Activated CD4-positive, CD25-positive, alpha-beta regulatory T cell treated with anti-CD3 and anti-CD28 coated beads, Interleukin-2, amount 50 U/mL, for 24 hours (primary cell): ENCODE measurements at regions not wholly inside any gene's neighbourhood (a gene's known extent, or its start where the extent isn't known, plus 50 kb on each side); places are given as distances from the start of the nearest gene placed in this dataset.

Experiments
- ATAC-seq, 2 donors: fragments of 150-1000 bp; cut with Tn5 transposase; one replicate each; pipeline ENCODE4 v1.10.0; 2021; ENCODE audit warnings: mild to moderate bottlenecking in 1 of 2, moderate library complexity in 1 of 2

DNA sequence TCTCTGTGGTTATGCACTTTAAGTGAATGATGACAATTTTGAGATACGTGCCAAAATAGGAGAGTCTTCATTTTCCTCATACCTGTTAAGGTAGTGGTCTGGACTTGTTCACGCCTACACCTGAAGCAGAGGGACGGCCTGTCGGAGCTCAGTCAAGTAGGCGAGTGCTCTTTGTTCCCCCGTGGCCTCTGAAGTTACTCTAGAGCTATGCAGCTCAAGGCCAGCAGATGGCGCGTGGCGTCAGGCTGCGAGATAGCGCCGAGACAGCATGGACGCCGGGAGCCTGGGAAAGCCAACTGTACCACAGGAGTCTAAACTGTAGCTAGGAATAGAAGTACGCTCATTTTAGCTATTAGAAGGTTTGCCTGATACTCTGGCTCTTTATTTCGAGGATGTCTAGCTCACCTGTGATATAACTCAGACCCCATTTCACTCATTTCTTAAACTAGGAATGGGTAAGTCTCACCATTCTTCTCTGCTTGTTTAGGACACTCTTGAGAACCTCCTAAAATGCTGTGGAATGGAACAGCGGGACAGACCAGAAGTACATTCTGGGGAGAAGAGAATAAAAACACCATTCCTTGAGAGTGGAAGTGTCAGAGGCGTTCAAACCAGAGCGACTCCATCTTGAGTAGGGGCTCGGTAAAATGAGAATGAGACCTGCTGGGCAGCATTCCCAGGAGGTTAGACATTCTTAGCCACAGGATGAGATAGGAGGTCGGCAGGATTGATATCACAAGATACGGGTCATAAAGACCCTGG lies 267.4 kb upstream of the HMGA2 start:
- peak; percentile 69 to 79 for ATAC-seq

DNA sequence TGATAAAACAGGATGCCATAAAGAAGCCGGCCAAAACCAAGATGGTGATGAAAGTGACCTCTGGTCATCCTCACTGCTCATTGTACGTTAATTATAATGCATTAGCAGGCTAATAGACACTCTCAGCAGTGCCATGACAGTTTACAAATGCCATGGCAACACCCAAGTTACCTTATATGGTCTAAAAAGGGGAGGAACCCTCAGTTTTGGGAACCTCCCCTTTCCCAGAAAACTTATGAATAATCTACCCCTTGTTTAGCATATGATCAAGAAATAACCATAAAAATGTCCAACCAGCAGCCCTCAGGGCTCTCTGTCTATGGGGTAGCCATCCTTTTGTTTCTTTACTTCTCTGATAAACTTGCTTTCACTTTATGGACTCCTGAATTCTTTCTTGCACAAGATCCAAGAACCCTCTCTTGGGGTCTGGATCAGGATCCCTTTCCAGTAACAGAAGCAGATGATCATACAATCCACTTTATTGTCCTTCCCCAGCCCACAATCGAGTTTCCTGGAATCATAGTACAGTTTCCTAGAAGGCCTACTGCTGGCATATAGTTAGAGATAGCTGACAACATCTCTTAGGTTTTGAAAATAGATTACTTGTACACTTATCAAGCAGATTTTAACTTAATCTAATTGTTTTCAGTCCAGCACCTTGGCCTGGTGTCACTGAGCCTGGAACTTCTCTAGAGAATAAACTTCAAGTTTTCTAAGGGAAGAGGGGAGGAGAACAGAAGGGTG lies 266.7 kb upstream of the HMGA2 start:
- ATAC-seq: no peak

DNA sequence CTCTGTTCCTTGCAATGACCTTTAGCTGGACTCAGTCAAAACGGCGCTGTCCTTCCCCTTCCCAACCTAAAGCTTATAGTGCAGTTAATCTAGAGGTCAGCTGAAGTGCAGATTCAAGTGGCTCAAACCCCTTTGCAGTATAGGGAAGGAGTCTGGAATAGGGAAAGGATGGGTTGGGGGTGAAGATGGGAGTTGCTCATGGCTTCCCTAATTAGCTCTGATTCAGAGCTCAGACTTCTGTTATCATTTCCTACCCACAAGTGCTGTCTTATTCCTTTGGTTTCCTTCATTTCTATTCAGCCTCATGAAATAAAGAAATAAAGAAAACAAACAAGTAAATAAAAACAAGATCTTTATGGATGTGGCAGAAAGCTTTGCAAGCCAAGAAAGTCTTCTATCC lies 264.0 kb upstream of the HMGA2 start:
- no peak for ATAC-seq

- ATAC-seq: no peak
Observed at GRCh38 chr12:65561798-65562382, 262.4 kb upstream of the HMGA2 start.

DNA sequence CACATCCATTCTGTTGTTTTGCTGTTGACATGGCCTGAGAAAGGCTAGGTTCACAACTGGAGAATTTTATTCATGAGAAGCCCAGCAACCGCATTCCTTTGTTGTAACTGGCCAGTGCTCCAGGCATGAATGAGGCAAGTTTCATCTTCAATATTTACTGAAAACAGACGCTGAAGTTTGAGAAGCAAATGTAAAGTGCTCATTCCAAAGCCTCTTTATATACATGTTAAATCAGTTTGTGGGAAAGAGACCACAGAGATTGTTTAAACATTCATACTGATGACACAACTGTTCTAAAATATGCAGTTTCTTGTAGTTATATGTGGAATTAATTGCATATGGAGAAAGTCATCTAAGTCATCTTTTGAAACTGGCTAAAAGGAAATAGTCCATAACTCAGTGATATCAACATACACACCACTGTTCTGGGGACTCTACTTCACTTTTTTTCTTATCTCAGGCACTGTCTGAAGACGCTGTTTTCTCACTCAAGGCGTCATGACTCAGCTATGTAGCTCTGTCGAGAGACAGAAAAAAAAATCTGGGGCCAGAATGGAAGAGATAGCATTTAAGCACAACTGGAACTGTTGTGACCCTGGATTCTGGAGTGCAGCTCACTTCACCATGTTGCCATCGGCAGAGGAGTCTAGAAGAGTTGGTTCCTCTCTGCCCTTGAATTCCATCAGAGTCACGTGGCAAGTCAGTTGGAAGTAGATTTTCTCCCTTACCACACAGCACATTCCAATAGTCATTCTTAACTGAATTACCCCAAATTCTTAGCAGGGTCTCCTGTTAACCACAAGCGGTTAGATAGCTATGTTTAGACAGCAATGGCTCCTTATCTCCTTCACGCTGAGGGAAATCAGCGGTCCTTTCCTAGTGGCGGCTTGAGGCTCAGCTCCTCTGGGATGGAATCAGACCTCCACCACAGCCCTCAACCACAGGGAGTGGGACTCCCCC lies 258.4 kb upstream of the HMGA2 start:
- no peak for ATAC-seq

- ATAC-seq: no peak
Observed at GRCh38 chr12:65566751-65567150, 257.5 kb upstream of the HMGA2 start.

DNA sequence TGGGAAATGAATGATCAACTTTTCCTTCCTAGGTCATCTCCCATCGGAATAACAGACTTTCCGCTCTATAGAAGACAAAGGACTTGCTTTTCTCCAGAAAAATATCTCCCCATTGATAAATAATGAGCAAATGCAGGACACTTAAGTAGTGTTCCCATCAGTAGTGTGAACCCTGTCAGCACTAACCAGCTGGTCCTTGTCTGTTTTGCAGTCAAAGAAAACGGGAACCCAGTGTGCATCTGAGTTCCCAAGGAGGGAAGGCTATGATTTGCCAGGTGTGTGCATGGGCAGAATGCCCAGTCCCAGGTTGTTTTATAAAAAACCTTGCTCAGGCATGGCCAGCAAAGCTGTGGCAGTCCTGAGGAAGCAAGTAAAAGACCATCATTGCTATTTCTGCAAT lies 256.5 kb upstream of the HMGA2 start:
- ATAC-seq: no peak

GRCh38 chr12:65568517-65568916 lies 255.8 kb upstream of the HMGA2 start:
- no peak for ATAC-seq

- ATAC-seq: no peak
Observed at GRCh38 chr12:65570451-65571130, 253.7 kb upstream of the HMGA2 start.

- ATAC-seq: no peak
Observed at GRCh38 chr12:65574867-65575266, 249.4 kb upstream of the HMGA2 start.

GRCh38 chr12:65584016-65584415 lies 240.3 kb upstream of the HMGA2 start:
- ATAC-seq: no peak

DNA sequence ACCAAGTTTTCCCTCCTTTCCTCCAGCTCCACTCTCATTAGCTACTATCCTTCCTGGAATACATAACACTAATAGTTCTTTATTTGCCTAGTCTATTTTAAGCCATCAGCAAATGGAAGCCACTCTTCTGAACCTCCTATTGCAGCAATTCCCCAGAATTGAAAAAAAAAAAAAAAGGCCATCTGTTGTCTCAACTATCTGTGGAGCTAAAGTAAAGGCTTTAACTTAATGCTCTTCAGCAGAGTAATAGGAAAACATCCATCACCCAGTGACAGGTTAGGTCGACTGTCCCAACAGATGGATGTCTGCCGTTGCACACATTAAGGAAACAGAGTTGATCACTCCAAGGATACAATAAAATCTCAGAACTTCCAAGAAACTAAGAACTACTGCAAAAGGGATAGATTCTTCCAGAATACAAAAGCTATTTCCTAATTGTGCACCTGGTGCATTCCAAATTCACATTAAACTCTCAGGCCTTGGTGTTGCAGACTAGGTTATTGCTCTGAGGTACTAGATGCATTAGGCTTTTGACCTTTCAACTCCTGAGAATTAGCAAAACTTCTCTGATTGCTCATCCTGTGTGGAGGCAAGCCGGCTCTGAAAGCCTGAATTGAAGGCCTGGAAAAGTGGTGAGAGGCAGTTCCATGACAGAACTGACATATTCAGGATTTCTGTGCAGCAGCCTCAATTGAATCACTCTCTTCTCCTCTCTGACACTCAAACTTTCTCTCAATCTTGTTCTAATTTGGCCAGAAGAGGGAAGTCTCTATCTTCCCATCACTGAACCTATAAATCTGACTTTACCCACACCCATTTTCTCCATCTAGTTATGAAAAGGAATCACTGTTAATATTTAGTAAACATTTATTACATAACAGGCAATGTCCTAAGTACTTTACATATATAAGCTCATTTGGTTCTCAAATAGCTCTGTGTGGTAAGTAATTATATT lies 238.4 kb upstream of the HMGA2 start:
- no peak for ATAC-seq

- ATAC-seq: no peak
Observed at GRCh38 chr12:65586796-65587195, 237.5 kb upstream of the HMGA2 start.

DNA sequence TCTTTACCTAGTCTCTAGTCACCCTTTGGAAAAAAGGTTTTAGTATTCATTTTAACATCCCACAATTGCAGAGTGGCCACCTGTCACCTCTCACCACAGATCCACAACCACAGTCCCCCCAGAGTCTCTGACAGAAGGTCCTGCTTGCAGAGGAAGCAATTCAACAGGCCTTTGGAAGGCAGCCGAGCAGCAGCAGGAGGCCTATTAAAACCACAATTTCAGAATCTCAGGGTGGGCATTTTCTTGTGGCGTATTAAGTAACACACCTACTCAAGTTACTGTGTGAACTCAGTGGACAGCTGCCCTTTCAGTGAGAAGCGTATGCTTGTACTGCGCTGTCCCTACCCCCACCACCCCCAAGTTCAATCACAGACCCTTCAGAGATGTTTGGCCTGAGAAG lies 234.0 kb upstream of the HMGA2 start:
- ATAC-seq: no peak

DNA sequence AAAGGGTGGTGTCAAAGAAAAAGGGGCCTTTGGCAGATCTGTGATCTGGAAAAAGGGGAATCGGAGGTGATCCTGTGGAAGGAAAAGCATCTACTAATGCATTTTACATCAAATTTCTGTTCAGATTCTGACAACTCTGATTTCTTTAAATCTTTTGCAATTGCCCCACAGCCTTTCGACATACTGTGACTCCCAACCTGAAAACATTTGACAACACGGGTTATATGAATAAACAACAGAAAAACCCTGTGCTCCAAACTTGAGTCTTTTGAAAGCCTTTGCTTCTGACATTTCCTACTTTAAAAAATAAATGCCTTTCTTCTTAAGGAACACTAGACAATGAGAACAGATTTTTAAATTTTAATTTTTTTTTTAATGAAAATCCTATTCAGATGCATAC lies 231.9 kb upstream of the HMGA2 start:
- ATAC-seq: no peak

- no peak for ATAC-seq
Observed at GRCh38 chr12:65593239-65593701, 231.0 kb upstream of the HMGA2 start.

DNA sequence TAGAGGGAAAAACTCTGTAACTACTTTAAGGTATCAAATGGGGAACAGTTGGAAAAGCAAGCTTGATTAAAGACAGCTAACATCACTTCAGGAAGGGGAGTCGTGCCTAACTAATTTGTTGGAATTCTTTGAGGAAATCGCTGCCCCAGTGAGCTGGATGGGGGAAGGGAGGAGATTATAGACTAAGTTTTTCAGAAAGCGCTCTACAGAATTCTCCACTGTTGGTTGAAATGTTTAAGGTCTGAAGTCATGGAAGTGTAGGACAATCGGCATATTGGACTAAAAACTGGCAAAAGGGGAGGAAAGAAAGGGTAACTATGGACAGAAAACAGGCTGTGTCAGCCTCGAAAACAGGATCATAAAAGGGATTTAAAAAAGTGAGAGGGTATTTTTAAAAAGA lies 229.9 kb upstream of the HMGA2 start:
- no peak for ATAC-seq

GRCh38 chr12:65595016-65595560 lies 229.2 kb upstream of the HMGA2 start:
- no peak for ATAC-seq

DNA sequence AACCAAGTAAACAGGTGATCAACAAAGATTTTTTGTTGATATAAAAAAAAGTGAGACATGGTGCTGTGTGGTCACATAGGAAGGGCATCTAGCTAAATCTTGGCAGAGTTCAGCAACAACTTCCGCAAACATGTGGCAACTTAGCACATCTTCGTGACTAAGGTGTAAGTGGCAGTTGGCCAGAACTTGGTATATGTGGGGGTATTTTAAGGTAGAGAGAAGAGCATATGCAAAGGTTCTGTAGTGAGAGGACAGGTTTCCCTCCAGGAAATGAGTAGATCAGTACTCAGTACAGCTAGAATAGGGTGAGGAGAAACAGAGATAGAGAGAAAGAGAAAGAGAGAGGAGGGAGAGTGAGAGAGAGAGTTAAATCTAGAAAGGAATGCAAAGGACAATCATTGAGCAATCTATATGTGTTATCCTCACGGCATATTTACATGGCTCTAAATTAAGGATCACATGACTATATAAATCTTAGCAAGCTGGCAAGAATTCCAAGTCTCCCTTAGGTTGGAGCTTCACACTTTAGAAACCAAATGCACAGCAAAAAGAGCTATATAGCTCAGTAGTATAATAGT lies 227.7 kb upstream of the HMGA2 start:
- no peak for ATAC-seq

- ATAC-seq: no peak
Observed at GRCh38 chr12:65597527-65597926, 226.8 kb upstream of the HMGA2 start.
